RPMI8226 (cell line): ENCODE measurements at regions not wholly inside any gene's neighbourhood (a gene's known extent, or its start where the extent isn't known, plus 50 kb on each side); places are given as distances from the start of the nearest gene placed in this dataset.

ENCODE experiments used
- DNase-seq: peaks from one replicate; pipeline ENCODE4 v3.0.0-alpha.2; 2015

GRCh38 chrX:49773993-49774392, 55.1 kb upstream of the PAGE4 start:
- no peak for DNase-seq

DNA sequence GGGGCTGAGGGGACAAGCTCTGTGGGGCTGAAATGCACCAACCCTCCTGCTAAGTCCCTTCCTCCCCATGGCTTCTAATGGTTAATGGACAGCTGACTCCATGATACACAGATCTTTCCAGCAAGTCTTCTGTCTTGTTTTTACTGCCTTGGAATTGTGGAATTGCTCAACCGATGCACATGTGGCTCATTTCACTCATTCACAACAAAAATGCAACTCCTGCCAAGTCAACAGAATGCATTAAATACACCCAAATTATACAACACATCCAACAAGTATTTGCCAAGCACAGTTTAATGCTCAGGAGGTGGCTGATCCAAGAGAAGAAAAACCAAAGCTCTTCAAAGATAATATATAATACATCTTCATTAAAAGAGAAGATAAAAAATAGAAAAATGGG, 61.9 kb upstream of the PAGE4 start:
- DNase-seq = no peak

DNA sequence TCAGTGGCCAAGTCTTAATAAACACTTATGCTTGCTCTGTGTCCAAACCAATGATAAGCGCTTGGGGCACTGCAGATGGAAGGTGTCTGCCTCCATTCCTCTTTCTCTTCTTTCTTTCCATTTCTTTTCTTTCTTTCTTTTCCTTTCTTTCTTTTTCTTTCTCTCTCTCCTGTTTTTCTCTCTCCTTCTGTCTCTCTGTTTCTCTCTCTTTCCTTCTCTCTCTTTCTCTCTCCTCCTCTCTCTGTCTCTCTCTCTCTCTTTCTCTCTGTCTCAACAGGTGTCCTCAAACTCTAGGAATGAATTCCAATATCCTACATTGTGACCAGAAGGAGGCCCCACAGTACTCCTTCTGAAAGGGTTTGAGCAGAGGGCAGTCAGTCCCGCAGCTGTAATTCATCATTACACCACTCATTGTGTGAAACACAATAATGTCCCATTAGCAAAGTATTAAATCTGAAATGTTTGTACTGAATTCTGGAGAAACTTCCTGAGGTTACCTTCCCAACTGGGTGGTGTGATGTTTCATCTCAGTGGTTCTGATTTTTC, 66.5 kb upstream of the PAGE1 start:
- DNase-seq = no peak

DNA sequence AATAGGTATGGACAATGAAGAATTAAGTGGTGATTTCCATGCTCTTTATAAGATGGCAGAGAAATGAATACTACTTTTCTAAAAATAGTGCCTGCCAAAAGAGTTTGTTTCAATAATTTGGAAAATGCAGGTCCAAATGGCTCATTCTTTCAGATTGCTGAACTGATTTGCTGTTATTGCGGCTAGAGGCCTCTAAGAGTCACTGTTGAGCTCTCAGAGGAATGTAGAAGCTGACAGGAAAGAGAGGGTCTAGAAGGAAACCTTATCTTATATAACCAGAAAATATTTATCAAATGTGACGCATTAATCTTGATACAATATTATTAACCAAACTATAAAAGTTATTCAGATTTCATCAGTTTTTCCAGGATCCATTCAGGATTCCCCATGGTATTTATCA, 65.7 kb upstream of the PAGE1 start:
- DNase-seq = no peak

DNA sequence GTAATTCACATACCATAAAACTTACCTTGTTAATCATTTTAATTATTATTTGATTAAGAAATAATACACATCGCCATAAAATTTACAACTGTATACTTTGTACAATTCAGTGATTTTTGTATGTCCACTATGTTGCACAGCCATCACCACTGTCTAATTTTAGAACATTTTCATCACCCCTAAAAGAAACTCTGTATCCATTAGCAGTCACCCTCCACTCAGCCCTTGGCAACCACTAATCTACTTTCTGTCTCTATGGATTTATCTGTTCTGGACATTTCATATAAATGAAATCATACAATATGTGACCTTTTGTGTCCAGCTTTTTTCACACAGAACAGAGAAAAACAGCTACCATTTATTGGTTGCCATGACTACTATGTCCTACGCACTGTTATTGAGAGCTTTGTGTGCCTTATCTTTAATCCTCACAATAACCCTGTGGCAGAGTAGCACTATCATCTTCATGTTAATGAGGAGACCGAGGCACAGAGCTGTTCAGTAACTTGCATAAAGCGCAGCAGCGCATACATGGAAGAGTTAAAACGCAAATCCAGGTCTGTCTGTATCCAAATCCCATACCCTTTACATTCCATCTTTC, 64.6 kb upstream of the PAGE1 start:
- no peak for DNase-seq

GRCh38 chrX:49756692-49757091, 60.9 kb upstream of the PAGE1 start:
- DNase-seq = no peak

- DNase-seq = peak; percentile 39
These were observed 58.6 kb upstream of the PAGE1 start for GRCh38 chrX:49754233-49754857.

DNA sequence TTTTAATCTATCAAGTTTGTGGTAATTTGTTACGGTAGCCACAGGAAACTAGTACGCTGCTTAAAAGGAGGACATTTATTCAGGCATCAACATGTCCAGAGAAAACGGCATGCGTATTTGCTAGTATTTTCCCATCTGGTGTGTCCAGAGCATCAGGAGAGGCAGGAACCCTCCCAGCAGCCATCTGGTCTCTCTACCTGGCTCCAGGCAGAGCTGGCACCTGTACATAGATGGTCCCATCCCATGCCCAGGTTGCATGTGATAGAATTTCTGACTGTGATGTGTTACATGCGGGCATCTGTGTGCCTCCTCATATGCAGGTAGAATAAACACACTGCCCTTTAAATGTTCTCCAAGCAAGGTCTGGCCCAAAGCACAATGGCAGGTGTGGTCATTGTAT, 57.9 kb upstream of the PAGE1 start:
- DNase-seq = no peak

- DNase-seq = no peak
These were observed 52.6 kb upstream of the PAGE1 start for GRCh38 chrX:49748211-49748956.

GRCh38 chrX:49746306-49746705, 50.5 kb upstream of the PAGE1 start:
- DNase-seq = no peak
